ENCODE measurements at regions not wholly inside any gene's neighbourhood (a gene's known extent, or its start where the extent isn't known, plus 50 kb on each side); places are given as distances from the start of the nearest gene placed in this dataset.
"Not testable (repeated sequence)": the region's sequence is repeated elsewhere in the genome, so short reads cannot be mapped to it uniquely, and the experiment has no call there.

DNA sequence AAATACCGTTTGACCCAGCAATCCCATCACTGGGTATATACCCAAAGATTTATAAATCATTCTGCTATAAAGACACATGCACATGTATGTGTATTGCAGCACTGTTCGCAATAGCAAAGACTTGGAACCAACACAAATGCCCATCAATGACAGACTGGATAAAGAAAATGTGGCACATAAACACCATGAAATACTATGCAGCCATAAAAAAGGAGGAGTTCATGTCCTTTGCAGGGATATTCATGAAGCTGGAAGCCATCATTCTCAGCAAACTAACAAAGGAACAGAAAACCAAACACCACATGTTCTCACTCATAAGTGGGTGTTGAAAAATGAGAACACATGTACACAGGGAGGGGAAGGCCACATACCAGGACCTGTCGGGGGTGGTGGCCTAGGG lies 86.5 kb upstream of the FGGY start:
- H3K4me3 Mint-ChIP-seq; H3K4me1 Mint-ChIP-seq (ENCODE audit: low read depth); H3K27me3 Mint-ChIP-seq; H3K36me3 Mint-ChIP-seq (ENCODE audit: low read depth); intact Hi-C loops (cut with micrococcal nuclease); H3K9me3 Mint-ChIP-seq; H3K27ac Mint-ChIP-seq: not testable (repeated sequence)

DNA sequence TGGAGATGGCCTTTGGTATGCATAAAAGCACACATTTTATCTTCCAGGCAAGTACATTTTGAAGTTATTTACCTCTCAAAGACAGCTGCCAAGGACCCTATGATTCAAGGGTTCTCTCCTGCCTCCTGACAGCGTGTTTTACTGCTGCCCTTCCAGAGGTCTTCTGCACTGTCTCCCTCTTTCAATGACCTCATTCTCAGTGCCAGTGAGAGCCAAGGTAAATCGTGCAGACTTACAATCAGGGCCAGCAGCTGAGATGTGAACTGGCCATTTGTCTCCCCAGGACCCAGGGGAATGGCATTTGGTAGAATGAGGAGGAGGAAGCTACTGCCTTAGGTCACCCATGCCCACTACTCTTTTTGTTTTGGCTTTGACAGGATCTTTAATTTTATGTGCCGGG lies 84.2 kb upstream of the FGGY start:
- no peaks in the 10 kb centered on the region for H3K4me1 Mint-ChIP-seq (ENCODE audit: low read depth)
- H3K4me3 Mint-ChIP-seq: no peak overlapping the region
- no peaks in the 10 kb centered on the region for H3K36me3 Mint-ChIP-seq (ENCODE audit: low read depth)
- H3K9me3 Mint-ChIP-seq: peaks cover 10% of the 10 kb centered on the region
- no peaks in the 10 kb centered on the region for H3K27me3 Mint-ChIP-seq
- intact Hi-C loops (cut with micrococcal nuclease): no loop called here
- no peak overlapping the region for H3K27ac Mint-ChIP-seq

DNA sequence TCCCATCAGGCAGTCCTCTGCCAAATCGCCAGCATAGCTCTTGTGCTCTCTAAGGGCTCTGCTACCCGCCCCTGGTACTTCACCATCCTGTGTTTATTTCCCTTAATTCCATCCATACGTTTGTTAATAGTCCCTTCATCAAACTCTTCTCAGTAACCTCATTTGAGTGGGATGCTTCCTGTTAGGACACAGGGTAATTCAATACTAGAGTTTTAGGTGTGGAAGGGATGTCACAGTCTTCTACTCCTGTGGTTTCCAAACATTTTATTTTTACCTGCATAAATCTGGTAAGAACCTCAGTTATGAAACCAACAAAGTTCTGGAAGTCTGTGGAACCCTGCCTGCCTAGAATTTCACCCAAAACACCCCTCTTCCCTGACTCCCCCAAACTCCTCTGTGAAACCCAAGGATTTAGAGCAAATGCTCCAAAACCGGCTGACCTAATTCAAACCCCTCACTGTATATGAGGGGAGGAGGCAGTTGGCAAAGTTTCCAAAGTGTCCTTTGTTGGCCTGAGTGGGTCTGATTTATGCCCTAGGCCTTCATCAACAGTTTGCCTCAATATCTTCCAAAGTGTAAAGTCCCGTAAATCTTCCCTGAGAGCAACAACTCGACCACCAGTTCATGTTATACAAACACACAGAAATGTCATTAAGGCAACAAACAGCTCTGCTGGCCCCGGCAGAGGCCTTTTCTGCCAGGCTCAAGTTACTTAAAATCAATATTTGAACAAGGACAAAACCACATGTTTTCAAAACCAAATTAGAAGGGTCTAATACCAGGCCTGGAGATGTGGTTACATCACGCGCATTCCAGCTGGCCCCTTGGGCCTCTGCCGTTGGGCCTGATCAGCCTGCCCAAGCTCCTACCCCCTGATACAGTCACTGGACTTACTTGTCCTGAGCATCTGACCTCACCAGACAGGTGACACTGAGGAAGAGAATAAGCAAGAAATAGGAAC lies 82.4 kb upstream of the FGGY start:
- H3K27ac Mint-ChIP-seq: no peak overlapping the region
- no peaks in the 10 kb centered on the region for H3K27me3 Mint-ChIP-seq
- peaks cover 7% of the 10 kb centered on the region for H3K4me1 Mint-ChIP-seq (ENCODE audit: low read depth)
- peaks cover 9% of the 10 kb centered on the region for H3K9me3 Mint-ChIP-seq
- H3K4me3 Mint-ChIP-seq: no peak overlapping the region
- intact Hi-C loops (cut with micrococcal nuclease): no loop called here
- H3K36me3 Mint-ChIP-seq (ENCODE audit: low read depth): no peaks in the 10 kb centered on the region

DNA sequence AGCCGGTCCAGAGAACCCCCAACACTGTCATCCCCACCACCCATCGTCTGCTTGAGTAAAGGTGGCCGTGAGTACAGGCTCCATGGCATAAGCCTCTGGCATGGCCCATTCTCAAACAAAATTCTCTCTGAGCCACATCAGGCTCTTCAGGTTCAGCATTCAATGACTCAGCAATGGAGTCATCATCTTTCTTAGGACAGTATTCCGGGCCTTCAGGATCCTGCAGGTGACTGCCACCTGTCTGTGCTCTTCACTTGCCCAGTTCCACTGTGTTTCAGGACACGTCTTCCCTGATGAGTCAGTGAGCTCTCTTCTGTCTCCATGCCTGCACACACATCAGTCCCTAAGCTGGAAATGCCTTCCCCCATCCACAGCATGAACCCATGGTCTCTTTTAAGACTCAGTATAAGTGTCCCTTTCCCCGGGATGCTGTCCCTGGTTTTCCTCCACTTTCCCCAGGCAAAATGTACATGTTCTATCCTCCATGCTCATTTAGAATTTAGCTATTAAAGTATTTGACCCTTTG lies 81.1 kb upstream of the FGGY start:
- peaks cover 9% of the 10 kb centered on the region for H3K9me3 Mint-ChIP-seq
- H3K36me3 Mint-ChIP-seq (ENCODE audit: low read depth): no peaks in the 10 kb centered on the region
- no peak overlapping the region for H3K27ac Mint-ChIP-seq
- peaks cover 4% of the 10 kb centered on the region for H3K27me3 Mint-ChIP-seq
- H3K4me1 Mint-ChIP-seq (ENCODE audit: low read depth): peaks cover 15% of the 10 kb centered on the region
- H3K4me3 Mint-ChIP-seq: no peak overlapping the region
- intact Hi-C loops (cut with micrococcal nuclease): no loop called here

DNA sequence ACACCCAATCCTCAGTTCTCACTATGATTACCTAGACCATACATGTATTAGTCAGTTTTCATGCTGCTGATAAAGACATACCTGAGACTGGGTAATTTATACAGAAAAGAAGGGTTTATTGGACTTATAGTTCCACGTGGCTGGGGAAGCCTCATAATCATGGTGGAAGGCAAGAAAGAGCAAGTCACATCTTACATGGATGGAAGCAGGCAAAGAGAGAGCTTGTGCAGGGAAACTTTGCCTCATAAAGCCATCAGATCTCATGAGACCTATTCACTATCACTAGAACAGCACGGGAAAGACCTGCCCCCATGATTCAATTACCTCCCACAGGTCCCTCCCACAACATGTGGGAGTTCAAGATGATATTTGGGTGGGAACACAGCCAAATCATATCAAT lies 79.5 kb upstream of the FGGY start:
- intact Hi-C loops (cut with micrococcal nuclease); H3K27me3 Mint-ChIP-seq; H3K36me3 Mint-ChIP-seq (ENCODE audit: low read depth); H3K9me3 Mint-ChIP-seq; H3K27ac Mint-ChIP-seq; H3K4me3 Mint-ChIP-seq: not testable (repeated sequence)
- H3K4me1 Mint-ChIP-seq (ENCODE audit: low read depth): peaks cover 17% of the 10 kb centered on the region

DNA sequence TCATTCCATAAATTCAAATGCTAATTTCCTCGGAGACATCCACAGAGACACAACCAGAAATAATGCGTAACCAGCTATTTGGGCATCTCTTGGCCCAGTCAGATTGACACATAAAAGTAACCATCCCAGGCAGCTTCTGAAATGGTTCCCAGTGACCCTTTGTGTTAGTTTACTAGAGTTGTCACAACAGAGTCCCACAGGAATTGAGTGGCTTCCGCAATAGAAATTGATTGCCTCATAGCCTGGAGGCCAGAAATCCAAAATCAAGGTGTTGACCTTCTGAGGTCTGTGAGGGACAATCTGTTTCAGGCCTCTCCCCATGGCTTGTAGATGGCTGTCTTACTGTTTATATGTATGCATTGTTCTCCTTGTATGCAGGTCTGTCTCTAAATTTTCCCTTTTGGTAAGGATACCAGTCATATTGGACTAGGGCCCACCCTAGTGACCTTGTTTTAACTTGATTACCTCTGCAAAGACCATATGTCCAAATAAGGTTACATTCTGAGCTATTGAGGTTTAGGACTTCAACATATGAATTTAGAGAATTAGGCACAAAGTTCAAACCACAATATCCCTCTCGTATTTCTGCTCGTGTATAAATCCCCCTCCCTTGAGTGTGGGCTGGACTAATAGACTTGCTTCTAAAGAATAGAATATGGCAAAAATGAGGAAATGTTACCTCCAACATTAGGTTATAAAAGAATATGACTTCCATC lies 78.2 kb upstream of the FGGY start:
- Mint-ChIP-seq H3K4me3 (no peak overlapping the region), H3K36me3 (ENCODE audit: low read depth) (no peaks in the 10 kb centered on the region), H3K27me3 (peaks cover 4% of the 10 kb centered on the region), H3K27ac (no peak overlapping the region), H3K9me3 (peaks cover 9% of the 10 kb centered on the region), H3K4me1 (ENCODE audit: low read depth) (peaks cover 17% of the 10 kb centered on the region)
- intact Hi-C loops (cut with micrococcal nuclease): no loop called here

DNA sequence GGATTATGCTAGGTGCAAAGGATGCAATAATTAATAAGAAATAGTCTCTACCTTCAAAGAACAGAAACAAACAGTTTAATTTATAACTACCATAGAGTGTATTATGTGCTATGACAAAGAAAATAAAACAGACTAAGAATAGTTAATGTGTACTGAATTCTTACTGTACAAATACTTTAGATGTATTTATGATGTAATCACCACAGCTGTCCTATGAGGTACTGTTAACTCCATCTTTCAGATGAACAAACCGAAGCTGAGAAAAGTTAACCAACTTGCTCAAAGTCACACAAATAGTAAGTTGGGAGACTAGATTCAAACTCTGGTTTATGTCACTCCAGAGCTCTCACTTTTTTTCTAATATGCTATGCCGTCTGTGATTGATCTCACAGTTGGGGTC lies 77.0 kb upstream of the FGGY start:
- intact Hi-C loops (cut with micrococcal nuclease): no loop called here
- H3K4me1 Mint-ChIP-seq (ENCODE audit: low read depth): peaks cover 17% of the 10 kb centered on the region
- no peak overlapping the region for H3K4me3 Mint-ChIP-seq
- no peak overlapping the region for H3K27ac Mint-ChIP-seq
- H3K27me3 Mint-ChIP-seq: peaks cover 4% of the 10 kb centered on the region
- no peaks in the 10 kb centered on the region for H3K36me3 Mint-ChIP-seq (ENCODE audit: low read depth)
- peaks cover 9% of the 10 kb centered on the region for H3K9me3 Mint-ChIP-seq

DNA sequence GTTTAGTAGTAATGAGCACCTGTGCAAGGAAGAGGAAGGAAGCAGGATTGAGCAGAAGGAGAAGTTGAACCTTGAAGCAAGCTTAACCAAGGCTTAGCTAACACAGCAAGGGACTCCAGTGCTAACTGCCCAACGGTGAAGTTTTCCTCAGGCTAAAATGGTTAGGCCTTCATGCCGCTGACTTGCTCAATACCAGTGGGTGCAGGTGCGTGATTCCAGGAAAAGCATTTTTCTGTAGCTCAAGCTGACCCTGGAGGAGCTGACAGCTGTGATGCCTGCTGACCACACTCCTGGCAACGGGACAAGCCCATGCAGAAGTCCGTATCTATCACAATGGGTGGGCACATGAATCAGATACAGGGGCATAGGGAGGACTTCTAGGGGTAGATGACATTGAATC lies 76.5 kb upstream of the FGGY start:
- Mint-ChIP-seq H3K36me3 (ENCODE audit: low read depth) (no peaks in the 10 kb centered on the region), H3K9me3 (peaks cover 9% of the 10 kb centered on the region), H3K27me3 (peaks cover 4% of the 10 kb centered on the region), H3K4me1 (ENCODE audit: low read depth) (peaks cover 17% of the 10 kb centered on the region), H3K4me3 (no peak overlapping the region), H3K27ac (no peak overlapping the region)
- intact Hi-C loops (cut with micrococcal nuclease): no loop called here

DNA sequence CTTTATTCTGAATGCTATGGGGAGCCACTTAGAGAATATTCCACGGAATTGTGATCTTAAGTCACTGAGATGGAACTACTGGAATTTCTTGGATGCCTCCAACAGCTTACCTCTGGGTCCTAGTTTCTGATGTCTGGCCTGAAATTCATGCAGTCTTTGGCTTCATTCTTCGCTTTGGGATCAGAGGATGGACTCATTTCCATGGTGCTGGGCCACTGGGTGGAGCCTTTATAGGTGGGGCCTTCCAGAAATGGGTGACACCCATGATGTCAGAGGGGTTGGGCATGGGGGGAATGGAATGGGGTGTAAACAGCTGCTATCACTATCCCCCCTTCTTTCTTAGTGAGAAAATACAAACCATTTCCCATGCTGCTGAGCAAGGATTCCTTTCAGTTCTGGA lies 73.7 kb upstream of the FGGY start:
- intact Hi-C loops (cut with micrococcal nuclease): no loop called here
- H3K4me3 Mint-ChIP-seq: no peak overlapping the region
- H3K36me3 Mint-ChIP-seq (ENCODE audit: low read depth): no peaks in the 10 kb centered on the region

DNA sequence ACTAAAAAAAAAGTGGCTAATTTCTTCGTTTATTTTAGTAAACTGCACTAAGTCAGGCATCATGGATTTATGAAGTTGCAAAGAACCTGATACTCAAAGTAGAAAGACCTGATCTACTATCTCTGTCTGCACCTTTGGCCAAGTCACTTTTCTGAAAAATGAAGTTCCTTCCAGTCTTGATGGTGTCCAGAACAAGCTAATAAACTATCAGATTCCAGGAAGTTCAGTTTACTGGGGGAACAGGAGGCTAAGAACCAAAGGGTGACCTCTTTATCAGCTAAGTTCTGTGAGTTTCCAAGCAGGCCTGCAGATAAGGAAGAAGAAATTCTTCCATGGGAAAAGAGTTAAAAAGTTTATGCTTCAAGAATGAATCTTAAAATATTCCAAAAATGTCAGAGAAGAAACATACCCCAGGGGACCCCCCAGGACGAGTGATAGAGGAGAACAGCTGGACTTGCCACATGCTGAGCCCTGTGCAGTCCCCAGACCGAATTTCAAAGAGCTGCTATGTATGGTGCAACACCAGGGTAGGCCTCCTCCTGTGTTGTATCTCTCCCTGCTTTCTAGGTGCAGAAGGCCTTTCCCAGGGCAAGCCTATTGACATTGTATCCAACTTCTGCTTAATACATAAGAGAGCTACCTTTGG lies 72.8 kb upstream of the FGGY start:
- H3K27me3 Mint-ChIP-seq: peaks cover 4% of the 10 kb centered on the region
- no peaks in the 10 kb centered on the region for H3K9me3 Mint-ChIP-seq
- intact Hi-C loops (cut with micrococcal nuclease): no loop called here
- H3K36me3 Mint-ChIP-seq (ENCODE audit: low read depth): no peaks in the 10 kb centered on the region
- no peak overlapping the region for H3K27ac Mint-ChIP-seq
- H3K4me1 Mint-ChIP-seq (ENCODE audit: low read depth): peaks cover 25% of the 10 kb centered on the region
- H3K4me3 Mint-ChIP-seq: no peak overlapping the region

More for the DNA sequence above, 73.7 kb upstream of the FGGY start:
- Mint-ChIP-seq H3K27ac (no peak overlapping the region), H3K9me3 (no peaks in the 10 kb centered on the region), H3K27me3 (peaks cover 4% of the 10 kb centered on the region), H3K4me1 (ENCODE audit: low read depth) (peaks cover 23% of the 10 kb centered on the region)

DNA sequence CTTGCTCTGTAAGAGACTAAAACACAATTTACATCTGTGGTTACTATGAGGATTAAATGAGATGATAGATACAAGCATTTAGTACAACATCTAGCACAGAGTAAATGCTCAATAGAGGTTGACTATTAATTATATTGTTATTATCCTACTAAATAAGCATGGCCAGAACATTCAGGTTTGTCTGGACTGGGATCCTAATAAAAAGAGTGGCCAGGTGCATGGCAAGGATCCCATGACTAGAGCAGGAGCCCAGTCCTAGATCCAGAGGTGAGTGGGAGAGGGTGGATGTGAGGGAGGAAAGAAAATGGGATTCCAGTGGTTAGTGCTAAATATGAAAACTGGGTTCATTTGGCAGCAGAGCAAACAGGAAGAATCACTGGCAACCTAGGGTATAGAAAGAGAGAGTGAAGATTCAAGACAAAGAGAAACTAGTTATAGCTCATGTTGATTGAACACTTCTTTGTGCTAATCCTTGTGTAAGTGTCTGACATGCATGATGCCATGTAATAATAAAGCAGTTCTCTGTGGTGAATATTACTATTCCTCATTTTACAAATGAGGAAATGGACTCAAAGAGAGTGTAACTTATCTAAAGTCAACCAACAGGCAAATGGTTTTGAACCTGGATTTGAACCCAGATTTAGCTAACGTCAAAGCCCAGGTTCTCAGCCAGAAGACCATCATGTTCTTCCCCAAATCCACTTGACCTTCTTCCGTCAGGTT lies 71.1 kb upstream of the FGGY start:
- H3K36me3 Mint-ChIP-seq (ENCODE audit: low read depth): no peaks in the 10 kb centered on the region
- H3K4me3 Mint-ChIP-seq: no peak overlapping the region
- peak overlapping the region; percentile 28 for H3K27ac Mint-ChIP-seq
- no peaks in the 10 kb centered on the region for H3K27me3 Mint-ChIP-seq
- intact Hi-C loops (cut with micrococcal nuclease): no loop called here
- no peaks in the 10 kb centered on the region for H3K9me3 Mint-ChIP-seq
- peaks cover 27% of the 10 kb centered on the region for H3K4me1 Mint-ChIP-seq (ENCODE audit: low read depth)

DNA sequence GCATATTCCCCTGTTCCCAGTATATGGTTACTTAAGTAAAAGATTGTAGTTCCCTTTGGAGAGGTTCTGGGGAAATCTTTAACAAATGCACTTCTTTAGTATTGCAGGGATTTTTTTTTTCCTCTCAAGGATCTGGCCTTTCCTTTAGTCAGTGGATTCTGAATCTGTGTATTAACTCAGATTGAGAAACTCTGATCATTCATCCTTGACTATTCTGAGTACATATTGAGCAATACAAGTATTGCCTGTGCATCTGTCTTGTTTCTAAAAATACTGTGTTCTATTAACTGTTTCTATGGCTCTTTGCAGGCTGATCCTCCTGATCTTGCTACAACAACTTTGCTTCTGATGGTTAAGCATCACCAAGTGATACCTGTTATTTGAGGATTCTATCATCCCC lies 67.8 kb upstream of the FGGY start:
- Mint-ChIP-seq H3K36me3 (ENCODE audit: low read depth) (no peaks in the 10 kb centered on the region), H3K27me3 (no peaks in the 10 kb centered on the region), H3K27ac (no peak overlapping the region), H3K4me3 (no peak overlapping the region), H3K9me3 (no peaks in the 10 kb centered on the region), H3K4me1 (ENCODE audit: low read depth) (peaks cover 24% of the 10 kb centered on the region)
- intact Hi-C loops (cut with micrococcal nuclease): no loop called here

DNA sequence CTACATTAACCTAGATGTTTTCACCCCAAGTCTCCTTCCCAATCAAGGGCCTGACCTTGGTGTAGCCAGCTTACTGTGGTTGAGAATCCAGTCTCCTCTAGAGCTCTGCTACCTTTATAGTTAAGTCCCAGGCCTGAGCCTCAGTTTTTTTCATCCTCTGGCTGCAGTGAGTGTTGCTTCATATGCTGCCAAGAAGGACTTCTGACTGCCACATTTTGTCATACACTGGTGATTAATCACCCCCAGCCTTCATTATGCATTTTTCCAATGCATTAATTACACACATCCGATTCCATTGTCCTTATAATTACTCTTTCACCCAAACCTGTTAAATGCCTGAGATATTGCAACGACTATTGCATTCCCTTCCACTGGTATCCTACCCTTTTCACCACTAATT lies 66.3 kb upstream of the FGGY start:
- H3K4me3 Mint-ChIP-seq: no peak overlapping the region
- no peaks in the 10 kb centered on the region for H3K36me3 Mint-ChIP-seq (ENCODE audit: low read depth)
- no peak overlapping the region for H3K27ac Mint-ChIP-seq
- intact Hi-C loops (cut with micrococcal nuclease): no loop called here
- H3K9me3 Mint-ChIP-seq: no peaks in the 10 kb centered on the region
- no peaks in the 10 kb centered on the region for H3K27me3 Mint-ChIP-seq
- H3K4me1 Mint-ChIP-seq (ENCODE audit: low read depth): peaks cover 22% of the 10 kb centered on the region

All from dendritic cell treated with granulocyte-macrophage colony-stimulating factor and Interleukin-4, amounts not matched to agents 40 ng/mL and 50 ng/mL, for 4 days (primary cell).